K562 (cell line): ENCODE measurements at regions not wholly inside any gene's neighbourhood (a gene's known extent, or its start where the extent isn't known, plus 50 kb on each side); places are given as distances from the start of the nearest gene placed in this dataset.

Experiments
- ATAC-seq: fragments of 200-7000 bp; cut with Tn5 transposase; 3 replicates; pipeline ENCODE4 v1.9.1; 2020; ENCODE audit warnings: moderate library complexity
- BruUV-seq: library from RNA; stranded (reverse); fragments of 400-500 nt; replicated peaks from 2 replicates; lab custom pipeline; 2021; lab: Mats Ljungman, UMichigan
- CTCF ChIA-PET: fragments of 300-600 bp; formaldehyde crosslinking; extraction: SDS; loops from one replicate; lab custom pipeline; 2021; ENCODE audit warnings: low intra/inter-chr PET ratio; lab: Yijun Ruan, JAX
- POLR2A ChIA-PET: fragments of 300-600, 350-650 bp; sonication (Branson Sonifier 250); formaldehyde crosslinking; extraction: SDS; loops from one replicate; lab custom pipeline; 2021; ENCODE audit warnings: antibody characterized with exemption, inconsistent platforms; lab: Yijun Ruan, JAX
- DNase-seq, 4 experiments: peaks; one replicate each; pipeline versions ENCODE4 v3.0.0 to v3.0.0-alpha.2; 2011 to 2018; ENCODE audit warnings: low spot score in 3 of 4, mixed read lengths in 3 of 4; ENCODE audit errors: extremely low read depth in 1 of 4
- FAIRE-seq: peaks from 2 replicates; lab custom pipeline; 2011; peaks lifted over from hg19 to GRCh38; lab: Jason Lieb, UNC
- H2AFZ ChIP-seq: 2 replicates; pipeline ENCODE4 v1.6.0; 2011; ENCODE audit warnings: low read depth, low read length, control low read depth, inconsistent platforms
- H3K27ac ChIP-seq: fragments of 200-600 bp; 3 replicates; pipeline ENCODE4 v1.8.0; 2011; ENCODE audit warnings: low read depth, mild to moderate bottlenecking, control low read depth, inconsistent platforms, low read length, moderate library complexity, mixed read lengths; ENCODE audit errors: extremely low read depth
- H3K27me3 ChIP-seq, 2 experiments: fragments of 300-600 bp in 1 of 2; 2 replicates in 1 of 2; 3 replicates in 1 of 2; pipeline versions ENCODE4 v1.6.0 to v1.8.0; 2011; ENCODE audit warnings: inconsistent platforms in 2 of 2, low read length in 2 of 2, mild to moderate bottlenecking in 1 of 2, mixed read lengths in 1 of 2, moderate library complexity in 1 of 2; ENCODE audit not compliant: control insufficient read depth in 2 of 2, insufficient read depth in 2 of 2
- H3K36me3 ChIP-seq: fragments of 300-600 bp; 3 replicates; pipeline ENCODE4 v1.8.0; 2011; ENCODE audit warnings: mild to moderate bottlenecking, low read length, inconsistent platforms; ENCODE audit not compliant: control insufficient read depth, insufficient read depth
- H3K4me1 ChIP-seq, 2 experiments: fragments of 200-600 bp in 1 of 2; replicated peaks in 1 of 2; 2 replicates in 1 of 2; 3 replicates in 1 of 2; pipeline versions ENCODE4 v1.5.1 to v1.8.0; 2011; ENCODE audit warnings: inconsistent platforms in 2 of 2, low read length in 2 of 2, mild to moderate bottlenecking in 1 of 2, mixed read lengths in 1 of 2, moderate library complexity in 1 of 2; ENCODE audit not compliant: control insufficient read depth in 2 of 2, insufficient read depth in 2 of 2
- H3K4me2 ChIP-seq: 2 replicates; pipeline ENCODE4 v1.6.1; 2011; ENCODE audit warnings: low read length, control low read depth, inconsistent platforms, mixed read lengths; ENCODE audit not compliant: insufficient read depth
- H3K4me3 ChIP-seq: fragments of 200-600 bp; sonication (generic), shearing (Covaris generic); 2 replicates; pipeline ENCODE4 v1.5.1; 2016; ENCODE audit warnings: control low read depth, inconsistent platforms
- H3K79me2 ChIP-seq: fragments of 200-600 bp; 3 replicates; pipeline ENCODE4 v1.8.0; 2011; ENCODE audit warnings: low read length, inconsistent platforms; ENCODE audit not compliant: control insufficient read depth, insufficient read depth
- H3K9ac ChIP-seq, 2 experiments: 2 replicates each; pipeline versions ENCODE4 v1.6.0 to v1.6.1; 2011; ENCODE audit warnings: low read depth in 2 of 2, low read length in 2 of 2, control low read depth in 1 of 2, inconsistent platforms in 1 of 2, mild to moderate bottlenecking in 1 of 2, mixed read lengths in 1 of 2; ENCODE audit not compliant: insufficient read depth in 1 of 2
- H3K9me1 ChIP-seq: one replicate; pipeline ENCODE4 v1.6.0; 2011; ENCODE audit warnings: inconsistent platforms, mild to moderate bottlenecking, low read length, moderate library complexity; ENCODE audit not compliant: control insufficient read depth, insufficient read depth
- H3K9me3 ChIP-seq: replicated peaks from 2 replicates; pipeline ENCODE4 v1.5.1; 2011; ENCODE audit warnings: low read depth, low read length, inconsistent platforms; ENCODE audit not compliant: control insufficient read depth, insufficient read depth
- H4K20me1 ChIP-seq: replicated peaks from 2 replicates; pipeline ENCODE4 v1.6.1; 2011; ENCODE audit warnings: low read length, inconsistent platforms, mixed read lengths; ENCODE audit not compliant: control insufficient read depth, insufficient read depth
- ETV6 ChIP-seq, 3 experiments: fragments of 150-350 bp in 1 of 3; sonication (generic) in 1 of 3; formaldehyde crosslinking in 1 of 3; IDR thresholded peaks; 2 replicates each; pipeline versions ENCODE4 v1.6.1 to v1.8.0; 2014 to 2022; ENCODE audit warnings: borderline replicate concordance in 2 of 3, low read depth in 2 of 3, antibody characterized with exemption in 1 of 3, low read length in 1 of 3, mild to moderate bottlenecking in 1 of 3, missing genetic modification reagents in 1 of 3
- GTF2F1 ChIP-seq: IDR thresholded peaks from 2 replicates; pipeline ENCODE4 v1.6.1; 2011; ENCODE audit warnings: low read depth, low read length, improper control_type of control experiment
- NR0B1 ChIP-seq: fragments of 450-650 bp; IDR thresholded peaks from one replicate; pipeline ENCODE4 v1.6.1; 2018; ENCODE audit warnings: mild to moderate bottlenecking, moderate library complexity; ENCODE audit not compliant: partially characterized antibody
- PCBP2 ChIP-seq: fragments of 200-400 bp; formaldehyde crosslinking; IDR thresholded peaks from 2 replicates; pipeline ENCODE4 v1.6.1; 2018; ENCODE audit warnings: low read length, low read depth, mild to moderate bottlenecking, moderate library complexity; ENCODE audit not compliant: poor library complexity, severe bottlenecking
- PHB2 ChIP-seq: fragments of 450-650 bp; IDR thresholded peaks from 2 replicates; pipeline ENCODE4 v1.6.1; 2017; ENCODE audit warnings: low read depth
- POLR3G ChIP-seq: IDR thresholded peaks from 2 replicates; pipeline ENCODE4 v1.6.1; 2011; ENCODE audit not compliant: insufficient read length, insufficient replicate concordance; ENCODE audit errors: extremely low read depth
- RREB1 ChIP-seq: fragments of 250-450 bp; sonication (Bioruptor Pico); IDR thresholded peaks from 2 replicates; pipeline ENCODE4 v1.4.0; 2020
- ZNF449 ChIP-seq: fragments of 250-450 bp; sonication (Bioruptor Pico); IDR thresholded peaks from 2 replicates; pipeline ENCODE4 v1.8.0; 2022; ENCODE audit warnings: moderate library complexity, mild to moderate bottlenecking, inconsistent platforms
- ZNF707 ChIP-seq: fragments of 250-450 bp; sonication (Bioruptor Pico); conservative IDR thresholded peaks from 2 replicates; pipeline ENCODE4 v1.8.0; 2022; ENCODE audit warnings: inconsistent platforms, mild to moderate bottlenecking, moderate library complexity
- ZZZ3 ChIP-seq: fragments of 450-650 bp; IDR thresholded peaks from 2 replicates; pipeline ENCODE4 v1.6.1; 2016; ENCODE audit warnings: antibody characterized with exemption, mild to moderate bottlenecking, moderate library complexity
- WGBS: fragments of 100-300 bp; shearing (Covaris generic); methylation state at CpG from one replicate; pipeline ENCODE4 v1.1.6; 2016; ENCODE audit warnings: low coverage, mixed read lengths; ENCODE audit not compliant: insufficient coverage; ENCODE audit errors: missing lambda C conversion rate; 5-methylcytosine and 5-hydroxymethylcytosine counted together
- in situ Hi-C: fragments of 300-500 bp; cut with MboI; formaldehyde crosslinking; loops from 4 replicates; pipeline ENCODE4 v1.15.0; 2018; ENCODE audit warnings: inconsistent platforms, mixed read lengths
- intact Hi-C: fragments of 100-400 bp; cut with micrococcal nuclease; formaldehyde crosslinking; loops from 2 replicates; pipeline ENCODE4 v1.14.2; 2022

- TF ChIP-seq RREB1 (CRISPR knock-in tag) (no peak), GTF2F1 (no peak), ZNF707 (no peak), POLR3G (no peak)
Observed at GRCh38 chr9:88280816-88281382, 107.3 kb upstream of the SPIN1 start (continued).

- intact Hi-C loops, result no loop called here
- H3K79me2 ChIP-seq, result no peaks in the 10 kb centered on the region
- no peak overlapping the region for H3K4me3 ChIP-seq
- no peaks in the 10 kb centered on the region for H3K9me3 ChIP-seq
- FAIRE-seq (no peak), DNase-seq (no peak), ATAC-seq (no peak)
- H3K27me3 ChIP-seq, result peaks cover 0 to 26% of the 10 kb centered on the region in 2 experiments; a peak in 3 of 5 replicates
- no peak overlapping the region for H3K27ac ChIP-seq
- in situ Hi-C loops, result no loop called here
- 3% methylated on average over 8 of the region's 12 CpGs for WGBS
- no peak overlapping the region for H3K4me2 ChIP-seq
- H3K36me3 ChIP-seq, result no peaks in the 10 kb centered on the region
- TF ChIP-seq ZNF449 (CRISPR knock-in tag) (no peak), ETV6 (IDR thresholded peaks at IDR 0.05; ENCODE audit: borderline replicate concordance in 1 of 2, low read depth in 2 of 2, low read length in 1 of 2) (no peak), ETV6 (CRISPR knock-in tag; IDR thresholded peaks at IDR 0.05; ENCODE audit: borderline replicate concordance) (no peak), NR0B1 (no peak), PHB2 (no peak), ZZZ3 (no peak), PCBP2 (no peak)
- TF ChIP-seq, all 486 proteins: peak for 0
- no peaks in the 10 kb centered on the region for H3K4me1 ChIP-seq
- no peaks in the 10 kb centered on the region for H4K20me1 ChIP-seq
- BruUV-seq, result no TSS peak
- ChIA-PET POLR2A (no interaction called here), CTCF (no interaction called here)
- no peaks in the 10 kb centered on the region for H3K9me1 ChIP-seq
- no peak overlapping the region for H3K9ac ChIP-seq
- H2AFZ ChIP-seq, result no peak overlapping the region
Observed at GRCh38 chr9:88278036-88278435, 110.2 kb upstream of the SPIN1 start.
